HCT116 (cell line): ENCODE measurements at regions not wholly inside any gene's neighbourhood (a gene's known extent, or its start where the extent isn't known, plus 50 kb on each side); places are given as distances from the start of the nearest gene placed in this dataset.

Experiments
- ATAC-seq: fragments of 200-7000 bp; cut with Tn5 transposase; 2 replicates; pipeline ENCODE4 v1.9.1; 2020; ENCODE audit warnings: mild to moderate bottlenecking, moderate library complexity
- BruUV-seq: library from RNA; stranded (reverse); fragments of 400-500 nt; replicated peaks from 2 replicates; lab custom pipeline; 2021; lab: Mats Ljungman, UMichigan
- CTCF ChIA-PET: fragments of 300-600 bp; sonication (Branson Sonifier 250); formaldehyde crosslinking; loops from one replicate; lab custom pipeline; 2021; ENCODE audit warnings: antibody characterized with exemption; lab: Charles Lee
- POLR2A ChIA-PET: fragments of 300-600, 350-600 bp; sonication (Branson Sonifier 250); formaldehyde crosslinking; loops from one replicate; lab custom pipeline; 2021; ENCODE audit warnings: antibody characterized with exemption; lab: Charles Lee
- RAD21 ChIA-PET, 2 experiments: fragments of 300-600 bp; sonication (Branson Sonifier 250); formaldehyde crosslinking; loops; one replicate each; lab custom pipeline; 2023; ENCODE audit warnings: low total read pairs in 2 of 2; ENCODE audit not compliant: uncharacterized antibody in 2 of 2, unreplicated experiment in 2 of 2, low non-redundant PET in 1 of 2; lab: Charles Lee
- DNase-seq: peaks from one replicate; pipeline ENCODE4 v3.0.0-alpha.2; 2010; ENCODE audit warnings: low read depth, low spot score
- H2AFZ ChIP-seq: fragments of 200-600 bp; shearing (Covaris generic), sonication (generic); 2 replicates; pipeline ENCODE4 v1.6.1; 2017; ENCODE audit warnings: low read depth, mixed run types, mixed read lengths, antibody characterized with exemption, low read length; ENCODE audit not compliant: poor library complexity, severe bottlenecking
- H3K27ac ChIP-seq: 2 replicates; pipeline ENCODE4 v1.5.1; 2012; ENCODE audit warnings: low read depth, low read length
- H3K27me3 ChIP-seq: fragments of 200-600 bp; sonication (generic); 2 replicates; pipeline ENCODE4 v1.6.1; 2016; ENCODE audit warnings: mixed run types, low read length, mixed read lengths; ENCODE audit not compliant: insufficient read depth
- H3K36me3 ChIP-seq, 2 experiments: fragments of 200-500 bp in 1 of 2; fragments of 200-600 bp in 1 of 2; sonication (Bioruptor generic) in 1 of 2; sonication (generic) in 1 of 2; 2 replicates each; pipeline versions ENCODE4 v1.5.1 to v1.6.1; 2014 to 2016; ENCODE audit warnings: low read length in 2 of 2, inconsistent platforms in 1 of 2, mixed read lengths in 1 of 2, mixed run types in 1 of 2; ENCODE audit not compliant: insufficient read depth in 2 of 2, control insufficient read depth in 1 of 2
- H3K4me1 ChIP-seq, 2 experiments: fragments of 200-600 bp in 1 of 2; sonication (generic) in 1 of 2; 2 replicates each; pipeline versions ENCODE4 v1.5.1 to v1.6.1; 2012 to 2017; ENCODE audit warnings: low read length in 2 of 2, inconsistent platforms in 1 of 2, mild to moderate bottlenecking in 1 of 2, mixed read lengths in 1 of 2, mixed run types in 1 of 2, moderate library complexity in 1 of 2; ENCODE audit not compliant: insufficient read depth in 2 of 2, control insufficient read depth in 1 of 2
- H3K4me2 ChIP-seq: fragments of 200-600 bp; sonication (generic); 2 replicates; pipeline ENCODE4 v1.6.1; 2017; ENCODE audit warnings: mixed run types, low read length, mixed read lengths
- H3K4me3 ChIP-seq, 2 experiments: fragments of 200-600 bp in 1 of 2; sonication (generic) in 1 of 2; replicated peaks in 1 of 2; 2 replicates each; pipeline ENCODE4 v1.5.1; 2011 to 2016; ENCODE audit warnings: low read length in 2 of 2, control low read depth in 1 of 2, low read depth in 1 of 2, mild to moderate bottlenecking in 1 of 2, mixed read lengths in 1 of 2, mixed run types in 1 of 2
- H3K79me2 ChIP-seq: fragments of 200-600 bp; sonication (generic); 2 replicates; pipeline ENCODE4 v1.6.1; 2017; ENCODE audit warnings: mild to moderate bottlenecking, mixed run types, low read length, moderate library complexity, mixed read lengths; ENCODE audit not compliant: insufficient read depth
- H3K9ac ChIP-seq: fragments of 200-600 bp; sonication (generic); 2 replicates; pipeline ENCODE4 v1.6.1; 2016; ENCODE audit warnings: low read length, mixed read lengths
- H3K9me2 ChIP-seq: fragments of 200-600 bp; sonication (generic), shearing (Covaris generic); 2 replicates; pipeline ENCODE4 v1.6.1; 2017; ENCODE audit warnings: mixed run types, mild to moderate bottlenecking, moderate library complexity; ENCODE audit not compliant: insufficient read depth
- H3K9me3 ChIP-seq, 2 experiments: fragments of 200-500 bp in 1 of 2; fragments of 200-600 bp in 1 of 2; sonication (Bioruptor generic) in 1 of 2; sonication (generic) in 1 of 2; 2 replicates each; pipeline ENCODE4 v1.6.1; 2014 to 2017; ENCODE audit warnings: low read length in 2 of 2, mixed read lengths in 2 of 2, inconsistent platforms in 1 of 2, low read depth in 1 of 2, mild to moderate bottlenecking in 1 of 2, mixed run types in 1 of 2, moderate library complexity in 1 of 2; ENCODE audit not compliant: control insufficient read depth in 1 of 2, insufficient read depth in 1 of 2
- H4K20me1 ChIP-seq: fragments of 200-600 bp; sonication (generic), shearing (Covaris generic); 2 replicates; pipeline ENCODE4 v1.6.1; 2017; ENCODE audit warnings: mixed run types, mild to moderate bottlenecking, moderate library complexity; ENCODE audit not compliant: insufficient read depth
- CEBPB ChIP-seq: IDR thresholded peaks from 2 replicates; pipeline ENCODE4 v1.6.1; 2012; ENCODE audit warnings: low read depth
- EGR1 ChIP-seq: IDR thresholded peaks from 2 replicates; pipeline ENCODE4 v1.6.1; 2012; ENCODE audit warnings: low read depth
- ELF1 ChIP-seq: IDR thresholded peaks from 2 replicates; pipeline ENCODE4 v1.6.1; 2012; ENCODE audit warnings: low read depth, borderline replicate concordance
- FOSL1 ChIP-seq: IDR thresholded peaks from 2 replicates; pipeline ENCODE4 v1.6.1; 2012; ENCODE audit warnings: low read depth
- JUND ChIP-seq: IDR thresholded peaks from 2 replicates; pipeline ENCODE4 v1.6.1; 2012
- MAX ChIP-seq: IDR thresholded peaks from 2 replicates; pipeline ENCODE4 v1.6.1; 2012
- SIN3A ChIP-seq: IDR thresholded peaks from 2 replicates; pipeline ENCODE4 v1.6.1; 2012; ENCODE audit warnings: low read depth
- SP1 ChIP-seq: IDR thresholded peaks from 2 replicates; pipeline ENCODE4 v1.6.1; 2012; ENCODE audit warnings: low read depth
- SRF ChIP-seq: IDR thresholded peaks from 2 replicates; pipeline ENCODE4 v1.6.1; 2012; ENCODE audit warnings: low read depth
- YY1 ChIP-seq: IDR thresholded peaks from 2 replicates; pipeline ENCODE4 v1.6.1; 2011; ENCODE audit warnings: low read length, low read depth, moderate library complexity, mild to moderate bottlenecking; ENCODE audit not compliant: insufficient replicate concordance; ENCODE audit errors: extremely low read depth
- ZBTB33 ChIP-seq: IDR thresholded peaks from 2 replicates; pipeline ENCODE4 v1.6.1; 2011; ENCODE audit warnings: mild to moderate bottlenecking, low read length, moderate library complexity; ENCODE audit not compliant: insufficient replicate concordance; ENCODE audit errors: extremely low read depth
- ZFX ChIP-seq: fragments of 450-650 bp; IDR thresholded peaks from 2 replicates; pipeline ENCODE4 v1.6.1; 2017
- ZNF274 ChIP-seq: fragments of 200-500 bp; sonication (Bioruptor generic); IDR thresholded peaks from 2 replicates; pipeline ENCODE4 v1.6.1; 2014; ENCODE audit warnings: mild to moderate bottlenecking, low read depth, low read length, inconsistent platforms
- intact Hi-C: fragments of 100-400 bp; cut with micrococcal nuclease; formaldehyde crosslinking; loops from 2 replicates; pipeline ENCODE4 v1.10.0; 2022

DNA sequence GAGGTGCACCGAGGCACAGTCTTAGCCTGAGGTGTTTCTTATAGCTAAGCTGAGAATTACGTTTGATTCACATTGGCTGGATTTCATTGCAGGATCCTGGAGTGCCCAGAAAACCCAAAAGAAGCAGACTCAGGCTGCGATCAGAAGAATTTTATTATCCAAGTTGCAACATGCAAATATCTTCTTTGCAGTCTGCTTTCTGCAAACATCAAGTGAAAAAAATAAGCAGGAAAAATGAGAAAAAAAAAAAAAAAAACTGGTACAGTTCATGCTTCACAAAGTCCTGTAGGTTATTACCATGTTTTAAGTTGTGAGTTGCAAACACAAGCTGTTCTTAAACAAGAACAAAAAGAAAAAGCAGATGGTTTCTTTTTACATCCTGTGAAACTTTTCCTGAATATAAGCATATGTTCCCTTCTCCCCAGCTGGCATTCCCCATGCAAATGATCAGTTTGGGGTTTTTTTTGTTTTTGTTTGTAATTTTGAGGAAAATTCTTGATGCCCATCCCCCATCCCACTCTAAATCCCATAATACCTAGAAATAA is 349.0 kb downstream of the CBLN4 start:
- Histone ChIP-seq H4K20me1 (no peaks in the 10 kb centered on the region), H2AFZ (no peak overlapping the region), H3K4me1 (no peaks in the 10 kb centered on the region), H3K79me2 (no peaks in the 10 kb centered on the region), H3K36me3 (no peaks in the 10 kb centered on the region), H3K27me3 (no peaks in the 10 kb centered on the region), H3K9me2 (no peaks in the 10 kb centered on the region), H3K9ac (no peak overlapping the region), H3K4me2 (no peak overlapping the region), H3K27ac (no peak overlapping the region), H3K4me3 (no peak overlapping the region), H3K9me3 (peaks cover 11 to 25% of the 10 kb centered on the region in 2 experiments; a peak in 2 of 4 replicates)
- no TSS peak for BruUV-seq
- POLR2A ChIA-PET = no interaction called here
- intact Hi-C loops = no loop called here
- ATAC-seq (no peak), DNase-seq (no peak)
- TF ChIP-seq ZNF274 = no peak
- TF ChIP-seq SIN3A = no peak
- TF ChIP-seq SP1 = no peak
- no peak for TF ChIP-seq FOSL1
- no peak for TF ChIP-seq CEBPB
- TF ChIP-seq MAX = no peak
- TF ChIP-seq ELF1 = no peak
- RAD21 ChIA-PET = no interaction called here
- CTCF ChIA-PET = no interaction called here

GRCh38 chr20:55650657-55651360 is 354.5 kb downstream of the CBLN4 start:
- DNase-seq = no peak
- TF ChIP-seq ZFX (no peak), YY1 (no peak), JUND (no peak), SP1 (no peak), ZBTB33 (no peak), EGR1 (no peak), SRF (no peak)
- H3K9me3 ChIP-seq = peaks cover 6 to 27% of the 10 kb centered on the region in 2 experiments; a peak in 2 of 4 replicates
- ATAC-seq = no peak
- H3K4me1 ChIP-seq = no peaks in the 10 kb centered on the region
- H3K27me3 ChIP-seq = no peaks in the 10 kb centered on the region
- H2AFZ ChIP-seq = no peak overlapping the region
- H3K27ac ChIP-seq = no peak overlapping the region
- H3K9ac ChIP-seq = no peak overlapping the region
- H3K36me3 ChIP-seq = no peaks in the 10 kb centered on the region
- POLR2A ChIA-PET = no interaction called here
- no TSS peak for BruUV-seq
- intact Hi-C loops = no loop called here
- no peaks in the 10 kb centered on the region for H3K9me2 ChIP-seq
- RAD21 ChIA-PET = no interaction called here
- no peak overlapping the region for H3K4me2 ChIP-seq
- no peaks in the 10 kb centered on the region for H4K20me1 ChIP-seq
- H3K79me2 ChIP-seq = no peaks in the 10 kb centered on the region
- H3K4me3 ChIP-seq = no peak overlapping the region
- CTCF ChIA-PET = no interaction called here
